Ramos (cell line): ENCODE measurements at regions not wholly inside any gene's neighbourhood (a gene's known extent, or its start where the extent isn't known, plus 50 kb on each side); places are given as distances from the start of the nearest gene placed in this dataset.

ENCODE experiments used
- in situ Hi-C: fragments of 300-500 bp; cut with MboI; formaldehyde crosslinking; loops from one replicate; pipeline ENCODE4 v1.14.3; 2022; ENCODE audit warnings: low sequenced_read_pairs; ENCODE audit not compliant: unreplicated experiment

GRCh38 chr2:6474161-6475140 lies 391.3 kb downstream of the CMPK2 start:
- in situ Hi-C loops, result no loop called here

GRCh38 chr2:6475155-6475940 lies 390.4 kb downstream of the CMPK2 start:
- in situ Hi-C loops, result no loop called here

- in situ Hi-C loops, result no loop called here
Measured at GRCh38 chr2:6480514-6480913, 385.2 kb downstream of the CMPK2 start.

GRCh38 chr2:6482256-6482655 lies 383.5 kb downstream of the CMPK2 start:
- in situ Hi-C loops, result no loop called here

GRCh38 chr2:6487765-6488164 lies 377.9 kb downstream of the CMPK2 start:
- in situ Hi-C loops, result no loop called here

- in situ Hi-C loops, result no loop called here
Measured at GRCh38 chr2:6492573-6492972, 373.1 kb downstream of the CMPK2 start.

GRCh38 chr2:6493266-6493665 lies 372.4 kb downstream of the CMPK2 start:
- in situ Hi-C loops, result no loop called here

GRCh38 chr2:6493669-6494068 lies 372.0 kb downstream of the CMPK2 start:
- in situ Hi-C loops, result no loop called here

GRCh38 chr2:6495466-6495865 lies 370.2 kb downstream of the CMPK2 start:
- in situ Hi-C loops, result no loop called here

GRCh38 chr2:6496376-6496775 lies 369.3 kb downstream of the CMPK2 start:
- in situ Hi-C loops, result no loop called here

GRCh38 chr2:6497048-6497447 lies 368.7 kb downstream of the CMPK2 start:
- in situ Hi-C loops, result no loop called here

- in situ Hi-C loops, result no loop called here
Measured at GRCh38 chr2:6498841-6499240, 366.9 kb downstream of the CMPK2 start.

GRCh38 chr2:6499691-6500090 lies 366.0 kb downstream of the CMPK2 start:
- in situ Hi-C loops, result no loop called here

- in situ Hi-C loops, result no loop called here
Measured at GRCh38 chr2:6506361-6506794, 359.3 kb downstream of the CMPK2 start.

GRCh38 chr2:6506859-6507258 lies 358.8 kb downstream of the CMPK2 start:
- in situ Hi-C loops, result no loop called here

- in situ Hi-C loops, result no loop called here
Measured at GRCh38 chr2:6510532-6510931, 355.2 kb downstream of the CMPK2 start.

- in situ Hi-C loops, result no loop called here
Measured at GRCh38 chr2:6512589-6512988, 353.1 kb downstream of the CMPK2 start.

GRCh38 chr2:6516674-6517073 lies 349.0 kb downstream of the CMPK2 start:
- in situ Hi-C loops, result no loop called here

- in situ Hi-C loops, result no loop called here
Measured at GRCh38 chr2:6518361-6518760, 347.3 kb downstream of the CMPK2 start.

- in situ Hi-C loops, result no loop called here
Measured at GRCh38 chr2:6523476-6523875, 342.2 kb downstream of the CMPK2 start.
